Stimulated activated memory B cell treated with anti-CD40 and anti-IgM and Interleukin-4, amounts not matched to agents 10 μg/mL and 1 μg/mL and 100 μg/mL, for 72 hours (primary cell): ENCODE measurements at regions not wholly inside any gene's neighbourhood (a gene's known extent, or its start where the extent isn't known, plus 50 kb on each side); places are given as distances from the start of the nearest gene placed in this dataset.
"Not testable (repeated sequence)": the region's sequence is repeated elsewhere in the genome, so short reads cannot be mapped to it uniquely, and the experiment has no call there.

Source experiments
- ATAC-seq: fragments of 150-1000 bp; cut with Tn5 transposase; 2 replicates; pipeline ENCODE4 v1.10.0; 2021
- H3K27ac Mint-ChIP-seq: one replicate; pipeline ENCODE4 v1.8.0; 2022; ENCODE audit warnings: mild to moderate bottlenecking, mixed read lengths
- H3K27me3 Mint-ChIP-seq: one replicate; pipeline ENCODE4 v1.8.0; 2022; ENCODE audit warnings: mixed read lengths
- H3K36me3 Mint-ChIP-seq: one replicate; pipeline ENCODE4 v1.8.0; 2022; ENCODE audit warnings: mixed read lengths
- H3K4me1 Mint-ChIP-seq: one replicate; pipeline ENCODE4 v1.8.0; 2022; ENCODE audit warnings: mixed read lengths
- H3K4me3 Mint-ChIP-seq: one replicate; pipeline ENCODE4 v1.8.0; 2022; ENCODE audit warnings: mild to moderate bottlenecking, moderate library complexity, mixed read lengths
- H3K9me3 Mint-ChIP-seq: one replicate; pipeline ENCODE4 v1.8.0; 2022; ENCODE audit warnings: mixed read lengths

GRCh38 chr16:88142056-88142935, 191.1 kb downstream of the BANP start:
- Mint-ChIP-seq H3K27me3 (peaks cover 19% of the 10 kb centered on the region), H3K9me3 (peaks cover 16% of the 10 kb centered on the region)
- ATAC-seq, H3K4me3 Mint-ChIP-seq, H3K4me1 Mint-ChIP-seq, H3K27ac Mint-ChIP-seq, H3K36me3 Mint-ChIP-seq: not testable (repeated sequence)

- H3K4me3 Mint-ChIP-seq, H3K4me1 Mint-ChIP-seq, ATAC-seq, H3K9me3 Mint-ChIP-seq, H3K27ac Mint-ChIP-seq, H3K36me3 Mint-ChIP-seq: not testable (repeated sequence)
- peaks cover 19% of the 10 kb centered on the region for H3K27me3 Mint-ChIP-seq
Measured at GRCh38 chr16:88143122-88144027, 192.1 kb downstream of the BANP start.

GRCh38 chr16:88144028-88144511, 192.8 kb downstream of the BANP start:
- Mint-ChIP-seq H3K9me3 (peaks cover 5% of the 10 kb centered on the region), H3K4me1 (peaks cover 6% of the 10 kb centered on the region), H3K4me3 (no peak overlapping the region), H3K27ac (no peak overlapping the region), H3K27me3 (peaks cover 19% of the 10 kb centered on the region), H3K36me3 (peaks cover under 1% of the 10 kb centered on the region)
- no peak for ATAC-seq

GRCh38 chr16:88145376-88145775, 194.1 kb downstream of the BANP start:
- H3K27ac Mint-ChIP-seq, H3K36me3 Mint-ChIP-seq, ATAC-seq, H3K9me3 Mint-ChIP-seq, H3K4me1 Mint-ChIP-seq, H3K4me3 Mint-ChIP-seq: not testable (repeated sequence)
- peaks cover 12% of the 10 kb centered on the region for H3K27me3 Mint-ChIP-seq

- not testable (repeated sequence) for H3K36me3 Mint-ChIP-seq, H3K4me3 Mint-ChIP-seq, H3K27me3 Mint-ChIP-seq, H3K9me3 Mint-ChIP-seq, H3K27ac Mint-ChIP-seq, H3K4me1 Mint-ChIP-seq, ATAC-seq
Measured at GRCh38 chr16:88145824-88146405, 194.7 kb downstream of the BANP start.

- not testable (repeated sequence) for H3K27ac Mint-ChIP-seq, H3K9me3 Mint-ChIP-seq, H3K36me3 Mint-ChIP-seq, H3K4me1 Mint-ChIP-seq, H3K27me3 Mint-ChIP-seq
- peak overlapping the region; percentile 7 for H3K4me3 Mint-ChIP-seq
- ATAC-seq: peak; percentile 48
Measured at GRCh38 chr16:88148078-88148477, 196.8 kb downstream of the BANP start.

- not testable (repeated sequence) for H3K36me3 Mint-ChIP-seq, H3K27me3 Mint-ChIP-seq, ATAC-seq, H3K4me3 Mint-ChIP-seq, H3K9me3 Mint-ChIP-seq, H3K4me1 Mint-ChIP-seq, H3K27ac Mint-ChIP-seq
Measured at GRCh38 chr16:88148682-88149081, 197.4 kb downstream of the BANP start.

- not testable (repeated sequence) for H3K4me1 Mint-ChIP-seq, H3K27ac Mint-ChIP-seq, H3K36me3 Mint-ChIP-seq, H3K27me3 Mint-ChIP-seq, ATAC-seq, H3K9me3 Mint-ChIP-seq, H3K4me3 Mint-ChIP-seq
Measured at GRCh38 chr16:88149158-88149603, 197.9 kb downstream of the BANP start.

GRCh38 chr16:88149663-88150062, 198.4 kb downstream of the BANP start:
- not testable (repeated sequence) for ATAC-seq, H3K27me3 Mint-ChIP-seq, H3K27ac Mint-ChIP-seq, H3K4me3 Mint-ChIP-seq, H3K36me3 Mint-ChIP-seq, H3K9me3 Mint-ChIP-seq, H3K4me1 Mint-ChIP-seq

- ATAC-seq, H3K36me3 Mint-ChIP-seq, H3K9me3 Mint-ChIP-seq, H3K27ac Mint-ChIP-seq, H3K4me3 Mint-ChIP-seq, H3K4me1 Mint-ChIP-seq: not testable (repeated sequence)
- H3K27me3 Mint-ChIP-seq: peaks cover 13% of the 10 kb centered on the region
Measured at GRCh38 chr16:88150456-88151128, 199.4 kb downstream of the BANP start.

- not testable (repeated sequence) for H3K27ac Mint-ChIP-seq, ATAC-seq, H3K9me3 Mint-ChIP-seq, H3K4me1 Mint-ChIP-seq, H3K4me3 Mint-ChIP-seq, H3K36me3 Mint-ChIP-seq
- peaks cover 13% of the 10 kb centered on the region for H3K27me3 Mint-ChIP-seq
Measured at GRCh38 chr16:88151129-88151499, 199.9 kb downstream of the BANP start.

GRCh38 chr16:88151859-88152843, 200.9 kb downstream of the BANP start:
- not testable (repeated sequence) for H3K36me3 Mint-ChIP-seq, ATAC-seq, H3K4me3 Mint-ChIP-seq, H3K4me1 Mint-ChIP-seq, H3K9me3 Mint-ChIP-seq, H3K27ac Mint-ChIP-seq
- H3K27me3 Mint-ChIP-seq: peaks cover 12% of the 10 kb centered on the region

GRCh38 chr16:88152879-88153278, 201.6 kb downstream of the BANP start:
- peak; percentile 10 for ATAC-seq
- not testable (repeated sequence) for H3K4me1 Mint-ChIP-seq, H3K36me3 Mint-ChIP-seq

GRCh38 chr16:88153516-88153915, 202.3 kb downstream of the BANP start:
- not testable (repeated sequence) for ATAC-seq, H3K4me1 Mint-ChIP-seq, H3K9me3 Mint-ChIP-seq, H3K4me3 Mint-ChIP-seq, H3K27ac Mint-ChIP-seq, H3K36me3 Mint-ChIP-seq
- peaks cover 12% of the 10 kb centered on the region for H3K27me3 Mint-ChIP-seq

More at GRCh38 chr16:88152879-88153278, 201.6 kb downstream of the BANP start:
- not testable (repeated sequence) for H3K9me3 Mint-ChIP-seq, H3K4me3 Mint-ChIP-seq, H3K27ac Mint-ChIP-seq
- peaks cover 12% of the 10 kb centered on the region for H3K27me3 Mint-ChIP-seq
